Chondrocyte (in vitro differentiated cells): ENCODE measurements at regions not wholly inside any gene's neighbourhood (a gene's known extent, or its start where the extent isn't known, plus 50 kb on each side); places are given as distances from the start of the nearest gene placed in this dataset.

Source experiments
- DNase-seq: peaks from one replicate; pipeline ENCODE4 v3.0.0; 2021; ENCODE audit warnings: mixed read lengths, low spot score
- H3K27ac Mint-ChIP-seq: one replicate; pipeline ENCODE4 v1.8.0; 2021; ENCODE audit warnings: mild to moderate bottlenecking, moderate library complexity, mixed read lengths; ENCODE audit not compliant: unreplicated experiment
- H3K27me3 Mint-ChIP-seq: 2 replicates; pipeline ENCODE4 v1.8.0; 2021; ENCODE audit warnings: low read depth, mixed read lengths
- H3K36me3 Mint-ChIP-seq: 2 replicates; pipeline ENCODE4 v1.8.0; 2021; ENCODE audit warnings: low read depth, mixed read lengths
- H3K4me1 Mint-ChIP-seq: 2 replicates; pipeline ENCODE4 v1.8.0; 2021; ENCODE audit warnings: low read depth, mild to moderate bottlenecking, mixed read lengths
- H3K4me3 Mint-ChIP-seq: one replicate; pipeline ENCODE4 v1.8.0; 2021; ENCODE audit warnings: mild to moderate bottlenecking, moderate library complexity, mixed read lengths; ENCODE audit not compliant: unreplicated experiment
- H3K9me3 Mint-ChIP-seq: 2 replicates; pipeline ENCODE4 v1.8.0; 2021; ENCODE audit warnings: low read depth, mixed read lengths
- CTCF ChIP-seq: fragments of 200-600 bp; sonication (generic); IDR thresholded peaks from 2 replicates; pipeline ENCODE4 v1.5.0; 2021; ENCODE audit warnings: antibody characterized with exemption, mild to moderate bottlenecking, moderate library complexity

DNA sequence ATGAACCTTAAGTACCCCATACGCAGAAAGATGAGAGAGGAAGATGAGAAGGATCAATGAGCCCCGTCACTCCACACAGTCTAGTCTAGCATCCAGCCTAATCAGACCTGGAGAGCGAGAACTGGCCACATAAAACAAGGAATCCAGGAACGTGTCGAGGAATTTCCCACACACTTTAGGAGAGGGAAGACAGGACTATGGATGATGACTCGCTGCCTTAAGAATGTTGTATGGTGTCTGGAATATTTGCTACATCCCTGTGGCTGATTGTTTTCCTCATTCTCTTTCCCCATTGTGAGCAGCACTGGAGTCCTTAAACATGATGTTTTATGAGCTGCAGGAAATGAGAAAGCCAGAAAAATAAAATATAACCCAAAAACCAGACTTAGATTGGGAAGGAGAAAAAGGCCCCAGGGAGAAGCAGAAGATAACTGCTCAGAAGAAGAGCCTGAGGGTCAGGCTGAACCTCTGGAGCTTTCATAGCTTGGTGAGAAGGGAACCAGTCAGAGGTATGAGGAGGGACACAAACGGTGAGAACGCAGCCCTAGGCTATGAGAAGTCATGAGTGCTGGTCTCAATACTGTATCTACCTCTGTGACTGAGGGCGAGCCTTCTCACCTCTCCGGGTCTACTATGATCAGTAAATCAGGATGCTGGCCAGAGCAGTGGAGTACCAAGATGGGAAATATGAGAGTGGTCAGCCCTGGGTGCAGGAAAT is 139.5 kb upstream of the NOCT start:
- DNase-seq, result no peak
- H3K27me3 Mint-ChIP-seq, result no peaks in the 10 kb centered on the region
- H3K4me1 Mint-ChIP-seq, result peaks cover 23% of the 10 kb centered on the region
- no peaks in the 10 kb centered on the region for H3K36me3 Mint-ChIP-seq
- H3K27ac Mint-ChIP-seq, result peak overlapping the region; percentile 69
- H3K4me3 Mint-ChIP-seq, result no peak overlapping the region
- TF ChIP-seq CTCF, result no peak
- H3K9me3 Mint-ChIP-seq, result peaks cover 6% of the 10 kb centered on the region

DNA sequence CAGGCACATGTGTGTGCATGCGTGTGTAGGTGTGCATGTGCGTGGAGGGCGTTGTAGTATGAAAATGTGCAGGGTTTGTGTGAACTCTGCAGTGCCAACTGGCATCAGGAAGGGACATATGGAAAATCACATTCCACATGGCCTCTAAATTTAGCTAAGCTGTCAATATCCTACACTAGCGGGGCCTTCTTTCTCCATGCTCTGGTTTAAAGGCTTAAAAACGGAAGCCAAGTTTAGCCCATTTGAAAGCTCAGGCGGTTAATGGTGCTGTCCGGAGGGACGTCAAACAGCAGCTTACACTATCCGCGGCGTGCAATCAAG is 144.1 kb upstream of the NOCT start:
- Mint-ChIP-seq H3K27me3 (no peaks in the 10 kb centered on the region), H3K9me3 (no peaks in the 10 kb centered on the region), H3K4me3 (no peak overlapping the region), H3K36me3 (no peaks in the 10 kb centered on the region), H3K4me1 (peaks cover 22% of the 10 kb centered on the region), H3K27ac (no peak overlapping the region)
- DNase-seq, result no peak
- no peak for TF ChIP-seq CTCF

- H3K4me1 Mint-ChIP-seq, result peaks cover 16% of the 10 kb centered on the region
- H3K4me3 Mint-ChIP-seq, result no peak overlapping the region
- H3K36me3 Mint-ChIP-seq, result no peaks in the 10 kb centered on the region
- H3K27ac Mint-ChIP-seq, result peak overlapping the region; percentile 34
- no peaks in the 10 kb centered on the region for H3K27me3 Mint-ChIP-seq
- TF ChIP-seq CTCF, result peak; percentile 97
- DNase-seq, result no peak
- H3K9me3 Mint-ChIP-seq, result no peaks in the 10 kb centered on the region
These were observed 144.6 kb upstream of the NOCT start for GRCh38 chr4:138870737-138871554.

DNA sequence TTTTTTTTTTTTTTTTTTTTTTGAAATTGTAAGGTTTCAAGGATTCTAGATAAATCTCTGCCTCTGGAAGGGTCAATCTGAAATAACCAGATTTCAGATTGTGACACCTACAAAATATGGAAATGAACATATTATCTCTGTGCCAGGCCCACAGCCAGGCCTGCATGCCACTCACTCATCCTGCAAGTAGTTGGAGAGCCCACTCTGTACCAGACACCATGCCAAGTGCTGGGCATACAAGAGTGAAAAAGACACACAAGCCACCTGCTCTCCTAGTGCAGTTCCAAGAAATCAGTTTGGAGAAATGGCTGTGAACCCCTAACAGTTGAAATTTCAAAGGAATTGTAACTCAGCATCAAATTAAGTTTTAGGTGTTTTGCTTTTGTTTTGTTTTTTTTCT is 145.9 kb upstream of the NOCT start:
- H3K27me3 Mint-ChIP-seq, result no peaks in the 10 kb centered on the region
- H3K36me3 Mint-ChIP-seq, result no peaks in the 10 kb centered on the region
- no peak overlapping the region for H3K4me3 Mint-ChIP-seq
- no peak for TF ChIP-seq CTCF
- H3K27ac Mint-ChIP-seq, result no peak overlapping the region
- no peaks in the 10 kb centered on the region for H3K9me3 Mint-ChIP-seq
- H3K4me1 Mint-ChIP-seq, result peaks cover 17% of the 10 kb centered on the region
- DNase-seq, result no peak

DNA sequence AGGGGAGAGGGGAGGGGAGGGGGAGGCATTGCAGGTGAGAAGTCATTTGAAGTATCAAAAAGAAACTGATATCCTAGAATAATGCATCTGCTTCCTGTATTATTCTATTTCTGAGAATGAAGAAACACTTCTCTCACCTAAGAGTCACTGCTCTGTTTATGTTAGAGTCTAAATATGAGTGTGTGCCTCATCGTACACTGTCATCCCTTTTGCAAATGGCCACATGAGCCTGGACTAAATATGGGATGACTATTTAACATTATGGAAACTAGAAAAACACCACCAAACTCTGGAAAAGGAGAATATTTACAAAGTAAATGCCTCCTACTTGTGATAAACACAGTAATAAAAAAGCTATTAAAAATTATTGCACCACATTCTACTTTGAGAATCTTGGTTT is 146.4 kb upstream of the NOCT start:
- Mint-ChIP-seq H3K4me1 (peaks cover 19% of the 10 kb centered on the region), H3K9me3 (no peaks in the 10 kb centered on the region), H3K36me3 (no peaks in the 10 kb centered on the region), H3K27me3 (no peaks in the 10 kb centered on the region), H3K27ac (no peak overlapping the region), H3K4me3 (no peak overlapping the region)
- no peak for TF ChIP-seq CTCF
- no peak for DNase-seq
